Stimulated activated CD4-positive, alpha-beta T cell treated with anti-CD3 and anti-CD28 coated beads, Interleukin-1b, Interleukin-23, amount 100 ng/mL, for 48 hours (primary cell): ENCODE measurements at regions not wholly inside any gene's neighbourhood (a gene's known extent, or its start where the extent isn't known, plus 50 kb on each side); places are given as distances from the start of the nearest gene placed in this dataset.

Source experiments
- DNase-seq: peaks from one replicate; pipeline ENCODE4 v3.0.0-alpha.2; 2020

DNA sequence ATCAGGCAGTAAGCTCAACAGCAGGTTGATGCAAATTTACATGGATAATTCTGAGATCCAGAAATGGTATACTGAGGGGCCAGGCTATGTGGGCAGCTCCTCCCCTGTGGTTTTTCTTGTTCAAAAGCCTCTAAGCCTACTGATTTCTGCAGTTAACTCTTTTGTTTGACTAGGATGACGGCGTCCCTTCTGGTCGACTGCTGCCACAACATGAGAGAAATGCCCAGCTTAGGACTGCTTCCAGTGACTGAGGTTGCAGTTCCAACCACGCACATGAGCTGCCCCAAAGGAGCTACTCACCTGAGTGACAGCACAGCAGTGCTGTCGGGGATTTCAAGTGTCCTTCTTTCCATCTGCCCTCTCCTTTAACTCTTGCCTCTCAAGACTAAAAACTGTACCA is 973.0 kb upstream of the GHITM start:
- no peak for DNase-seq

DNA sequence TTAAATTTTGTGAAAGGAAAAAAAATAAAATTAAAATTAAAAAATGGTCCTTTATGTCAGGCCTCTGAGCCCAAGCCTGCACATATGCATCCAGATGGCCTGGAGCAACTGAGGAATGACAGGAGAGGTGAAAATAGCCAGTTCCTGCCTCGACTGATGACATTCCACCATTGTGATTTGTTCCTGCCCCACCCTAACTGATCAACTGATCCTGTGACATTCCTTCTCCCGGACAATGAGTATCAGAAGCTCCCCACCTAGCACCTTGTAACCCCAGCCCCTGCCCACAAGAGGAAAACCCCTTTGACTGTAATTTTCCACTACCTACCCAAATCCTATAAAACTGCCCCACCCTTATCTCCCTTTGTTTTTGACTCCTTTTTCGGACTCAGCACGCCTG is 972.2 kb upstream of the GHITM start:
- DNase-seq, result no peak

DNA sequence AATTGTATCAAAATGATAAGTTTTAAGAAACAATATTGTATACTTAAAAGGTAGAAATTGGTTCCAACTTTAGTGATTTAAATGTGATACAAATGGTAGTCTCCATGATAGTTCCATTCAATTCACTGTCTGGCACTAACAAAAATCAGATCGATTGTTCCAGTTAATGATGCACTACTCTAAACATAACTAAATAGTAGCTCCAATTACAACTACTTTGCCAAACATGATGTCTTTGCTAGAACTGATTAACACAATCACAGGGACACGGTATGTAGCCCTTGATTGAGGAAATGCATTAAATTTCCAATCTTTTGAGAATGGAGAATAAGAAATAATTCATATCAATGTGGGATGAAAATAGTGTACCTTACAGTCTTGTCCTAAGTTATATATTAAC is 962.4 kb upstream of the GHITM start:
- DNase-seq, result no peak

DNA sequence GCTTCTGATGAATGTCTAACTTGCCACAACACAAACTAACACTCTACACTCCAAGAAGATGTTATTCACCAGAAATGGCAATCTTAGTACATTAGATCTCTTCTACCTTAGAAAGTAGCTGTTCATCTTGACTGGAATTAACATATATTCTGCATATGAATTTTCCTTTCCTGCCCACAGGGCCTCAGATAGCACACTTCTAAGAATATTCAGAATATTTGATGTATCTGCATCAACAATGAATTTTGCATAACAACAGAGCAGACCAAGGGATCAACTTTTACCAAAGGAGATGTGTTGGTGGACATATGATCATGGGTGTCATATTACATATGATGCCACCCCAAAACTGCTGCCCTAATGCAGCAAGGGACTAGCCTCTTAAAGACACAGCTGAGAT is 960.8 kb upstream of the GHITM start:
- no peak for DNase-seq

DNA sequence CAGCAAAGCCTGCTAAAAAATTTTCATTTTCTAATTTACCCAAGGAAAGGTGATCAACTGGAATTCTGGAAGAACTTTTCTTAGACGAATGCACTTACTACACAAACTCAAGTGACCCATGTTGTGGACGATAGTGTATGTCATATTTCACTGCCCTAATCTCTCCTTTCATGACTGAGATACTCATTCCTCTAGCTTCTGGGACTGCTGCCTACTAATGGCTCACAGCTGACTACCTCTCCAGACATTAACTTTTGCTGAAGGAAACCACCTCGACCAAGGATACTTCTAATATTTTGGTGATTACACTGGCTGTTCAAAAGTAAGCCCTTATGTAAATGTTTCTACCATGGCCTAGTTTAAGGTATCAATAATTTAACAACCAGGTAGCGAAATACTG is 959.9 kb upstream of the GHITM start:
- no peak for DNase-seq

DNA sequence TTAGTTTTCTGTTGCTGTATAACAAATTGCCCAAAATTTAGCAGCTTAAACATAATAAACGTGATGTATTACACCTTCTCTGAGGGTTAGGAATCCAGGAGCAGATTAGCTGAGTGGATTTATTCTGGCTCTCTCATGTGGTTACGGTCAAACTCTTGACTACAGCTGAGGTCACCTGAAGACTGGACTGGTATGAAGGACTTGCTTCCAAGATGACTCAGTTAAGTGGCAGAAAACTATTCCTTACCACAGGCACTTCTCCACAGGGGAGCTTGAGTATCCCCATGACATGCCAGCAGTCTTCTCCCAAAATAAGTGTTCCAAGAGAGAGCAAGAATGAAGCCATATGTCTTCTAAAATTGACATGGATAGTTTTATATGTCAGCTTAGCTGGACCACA is 957.2 kb upstream of the GHITM start:
- DNase-seq, result no peak

DNA sequence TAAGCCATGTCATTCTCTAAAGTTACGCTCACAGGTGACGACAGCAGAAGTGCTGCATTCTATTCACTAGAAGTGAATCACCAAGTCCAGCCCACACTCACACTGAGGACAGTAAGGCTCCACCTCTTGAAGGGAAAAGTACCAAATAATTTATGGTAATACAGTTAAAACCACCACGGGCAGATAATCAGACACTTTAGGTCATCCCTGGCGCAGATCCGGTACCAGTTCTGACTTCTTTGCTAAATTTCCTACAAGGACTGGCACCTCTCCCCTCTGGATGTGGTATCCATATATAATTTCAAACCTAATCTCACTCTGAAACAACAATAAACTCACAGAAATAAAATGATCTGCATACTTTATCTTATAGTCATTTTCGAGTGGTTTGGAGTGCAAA is 954.7 kb upstream of the GHITM start:
- no peak for DNase-seq

DNA sequence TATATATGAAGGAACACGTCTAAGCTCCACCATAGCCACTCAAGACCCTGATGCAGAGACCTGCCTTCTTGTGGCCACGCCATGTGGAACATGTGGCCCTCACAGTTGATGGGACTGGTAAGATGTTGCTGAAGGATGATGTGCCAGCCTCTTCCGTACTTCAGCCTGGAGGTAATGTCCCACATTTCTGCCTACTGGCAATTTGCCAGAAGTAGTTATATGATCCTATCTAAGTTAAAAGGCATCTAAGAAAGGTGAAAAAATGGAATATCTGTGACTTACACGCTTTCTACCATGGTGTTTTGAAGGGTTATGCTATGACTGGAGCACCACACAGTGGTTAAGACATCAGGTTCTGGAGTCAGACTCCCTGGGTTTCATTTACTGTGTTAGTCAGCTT is 948.7 kb upstream of the GHITM start:
- no peak for DNase-seq

DNA sequence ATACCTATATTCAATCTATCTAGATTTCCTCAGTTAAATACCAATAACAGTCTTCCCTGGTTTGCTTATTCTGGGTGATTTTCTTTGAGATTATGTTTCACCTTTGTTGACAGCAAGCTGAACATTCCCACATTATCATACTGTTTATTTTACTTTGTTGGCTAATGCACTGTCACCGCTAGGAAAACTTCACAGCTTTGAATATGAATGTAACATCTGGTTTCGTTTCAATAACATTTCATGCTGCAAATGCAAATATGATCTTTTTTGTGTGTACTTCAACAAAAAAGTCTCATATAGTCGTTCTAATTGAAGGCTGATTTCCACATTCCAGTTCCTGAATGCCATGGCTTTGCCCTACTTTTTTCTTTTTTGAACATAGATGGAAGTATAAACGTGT is 946.3 kb upstream of the GHITM start:
- DNase-seq, result no peak

DNA sequence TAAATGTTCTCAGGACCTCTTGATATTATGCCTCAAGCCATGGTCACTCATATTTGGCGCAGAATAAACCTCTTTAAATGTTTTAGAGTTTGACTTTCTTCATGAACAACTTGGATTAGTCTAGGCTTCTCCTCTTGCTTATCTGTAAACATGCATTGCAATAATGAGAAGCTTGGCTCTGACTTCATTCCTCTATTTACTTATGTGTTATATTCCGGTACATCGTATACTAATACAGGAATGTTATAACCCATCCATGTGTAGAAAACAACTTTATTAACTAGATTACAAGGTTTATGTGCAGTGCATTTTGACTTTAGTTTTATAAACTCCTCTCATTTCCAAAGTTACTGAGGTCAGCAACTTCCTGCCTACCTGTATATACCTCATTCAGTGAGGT is 944.3 kb upstream of the GHITM start:
- no peak for DNase-seq

DNA sequence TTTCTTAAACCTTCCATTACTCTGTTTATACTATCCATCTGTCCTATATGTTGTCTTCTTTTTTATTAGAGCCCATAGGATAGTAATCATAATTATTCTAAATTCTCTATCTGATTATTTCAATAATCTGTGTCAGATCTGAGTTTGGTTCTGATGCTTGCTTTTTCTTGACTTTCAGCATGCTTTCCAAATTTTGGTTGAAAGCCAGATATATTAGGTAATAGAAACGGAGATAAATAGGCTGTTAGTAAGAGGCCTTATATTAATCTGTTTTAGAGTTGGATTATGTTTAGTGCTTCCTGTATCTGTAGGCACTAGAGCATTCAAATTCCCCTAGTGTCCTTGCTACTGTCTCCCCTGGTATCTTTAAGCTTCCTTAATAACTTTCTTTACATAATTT is 939.9 kb upstream of the GHITM start:
- no peak for DNase-seq

DNA sequence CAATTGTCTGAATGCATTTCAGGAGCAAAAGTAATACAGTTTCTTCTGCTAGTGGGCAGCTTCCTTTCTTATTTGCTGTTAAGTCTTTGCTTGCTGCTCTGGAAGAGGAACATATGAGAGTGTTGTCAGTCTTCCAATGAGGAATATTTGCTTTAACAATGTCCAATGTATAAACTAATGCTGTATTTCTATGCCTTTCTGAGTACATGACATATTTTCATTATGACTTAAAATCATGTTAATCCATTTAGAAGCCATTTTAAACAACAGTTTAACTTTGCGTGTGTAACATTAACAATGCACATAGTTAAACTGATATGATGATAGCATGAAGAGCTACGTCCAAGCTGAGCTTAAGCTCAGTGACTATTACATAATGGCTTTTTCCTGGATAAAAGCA is 933.4 kb upstream of the GHITM start:
- DNase-seq, result no peak

DNA sequence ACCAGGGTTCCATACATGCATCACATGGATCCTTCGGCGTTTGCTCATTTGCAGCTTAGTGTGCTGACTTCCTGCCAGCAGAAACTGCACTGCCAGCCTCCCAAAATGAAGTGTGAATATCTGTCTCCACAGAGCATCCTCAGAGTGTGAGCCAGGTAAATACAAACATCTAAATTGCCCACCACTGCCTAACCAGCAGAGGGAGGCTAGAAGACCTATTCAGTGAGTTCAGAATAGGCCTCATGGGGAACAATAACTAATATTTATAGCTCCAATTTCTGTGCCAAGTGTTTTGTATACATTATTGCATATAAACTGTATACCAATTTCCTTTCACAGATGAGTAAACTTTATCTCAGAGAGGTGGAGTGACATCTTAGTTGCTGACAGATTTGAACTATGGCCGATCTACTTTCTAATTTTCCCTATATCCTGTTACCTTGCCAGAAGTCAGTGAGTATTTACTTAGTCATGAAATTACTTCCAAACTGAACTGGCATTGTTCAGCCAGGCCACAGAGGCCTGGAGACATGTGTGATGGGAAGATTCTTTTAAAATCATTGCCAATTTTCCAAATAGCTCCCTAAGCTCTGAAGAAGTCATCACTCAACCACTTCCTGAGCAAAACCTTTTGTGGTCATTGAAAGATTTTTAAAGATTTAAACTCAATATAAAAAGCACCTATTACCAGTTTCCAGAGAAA is 926.5 kb upstream of the GHITM start:
- DNase-seq, result no peak

DNA sequence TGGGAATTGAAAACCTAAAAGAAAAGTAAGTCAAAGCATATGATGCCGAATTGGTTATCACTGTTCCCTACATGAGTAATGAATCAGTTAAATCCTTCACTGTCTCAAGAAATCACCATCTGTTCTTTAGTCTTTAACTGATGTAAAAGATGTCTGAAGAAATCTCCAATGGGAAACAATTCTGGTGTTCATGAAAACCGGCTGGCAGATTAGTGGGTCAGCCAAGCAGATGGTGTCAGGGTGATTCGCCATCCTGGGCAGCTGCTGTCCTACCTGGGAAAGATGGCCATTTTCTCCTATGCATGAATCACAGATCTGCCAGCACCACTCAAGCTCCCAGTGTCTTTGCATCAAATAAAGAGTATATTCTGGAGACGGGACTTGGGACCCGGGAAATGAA is 925.2 kb upstream of the GHITM start:
- DNase-seq, result no peak

DNA sequence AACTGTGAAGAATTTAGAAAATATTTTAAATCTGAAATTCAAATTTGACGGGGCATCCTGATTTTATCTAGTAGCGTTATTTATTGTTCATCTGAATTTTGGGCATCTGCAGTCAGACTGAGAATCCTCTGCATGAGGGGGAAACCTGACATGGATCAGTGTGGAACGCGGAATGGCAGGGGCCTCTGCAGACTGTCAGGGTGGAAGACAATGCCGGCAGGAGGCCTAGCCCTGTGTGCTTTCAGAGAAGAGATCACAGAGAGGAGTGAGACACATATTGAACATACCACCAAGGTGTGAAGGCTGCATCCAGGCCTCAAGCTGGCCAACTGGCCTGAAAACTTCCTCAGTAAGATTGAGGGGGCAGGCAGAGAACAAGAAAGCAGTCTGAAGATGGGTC is 921.1 kb upstream of the GHITM start:
- DNase-seq, result no peak

DNA sequence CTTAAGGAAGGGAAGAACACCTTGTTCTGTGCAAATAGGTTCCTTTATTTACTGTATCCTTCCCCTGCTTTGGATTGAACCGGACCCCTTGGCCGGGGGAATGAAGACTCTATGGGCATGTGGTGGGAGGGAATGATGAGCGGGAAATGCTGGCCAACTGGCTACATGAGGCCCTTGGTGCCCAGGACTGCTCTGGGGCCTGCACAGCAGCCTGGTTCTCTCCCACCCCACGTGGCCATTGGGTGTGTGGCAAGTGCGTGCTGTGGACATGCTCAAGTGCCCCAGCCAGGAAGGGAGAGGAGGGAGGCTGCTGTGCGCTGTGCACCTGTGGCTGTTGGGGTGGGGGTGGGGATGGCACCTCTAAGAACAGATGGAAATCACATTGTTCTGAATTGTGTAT is 917.0 kb upstream of the GHITM start:
- no peak for DNase-seq

DNA sequence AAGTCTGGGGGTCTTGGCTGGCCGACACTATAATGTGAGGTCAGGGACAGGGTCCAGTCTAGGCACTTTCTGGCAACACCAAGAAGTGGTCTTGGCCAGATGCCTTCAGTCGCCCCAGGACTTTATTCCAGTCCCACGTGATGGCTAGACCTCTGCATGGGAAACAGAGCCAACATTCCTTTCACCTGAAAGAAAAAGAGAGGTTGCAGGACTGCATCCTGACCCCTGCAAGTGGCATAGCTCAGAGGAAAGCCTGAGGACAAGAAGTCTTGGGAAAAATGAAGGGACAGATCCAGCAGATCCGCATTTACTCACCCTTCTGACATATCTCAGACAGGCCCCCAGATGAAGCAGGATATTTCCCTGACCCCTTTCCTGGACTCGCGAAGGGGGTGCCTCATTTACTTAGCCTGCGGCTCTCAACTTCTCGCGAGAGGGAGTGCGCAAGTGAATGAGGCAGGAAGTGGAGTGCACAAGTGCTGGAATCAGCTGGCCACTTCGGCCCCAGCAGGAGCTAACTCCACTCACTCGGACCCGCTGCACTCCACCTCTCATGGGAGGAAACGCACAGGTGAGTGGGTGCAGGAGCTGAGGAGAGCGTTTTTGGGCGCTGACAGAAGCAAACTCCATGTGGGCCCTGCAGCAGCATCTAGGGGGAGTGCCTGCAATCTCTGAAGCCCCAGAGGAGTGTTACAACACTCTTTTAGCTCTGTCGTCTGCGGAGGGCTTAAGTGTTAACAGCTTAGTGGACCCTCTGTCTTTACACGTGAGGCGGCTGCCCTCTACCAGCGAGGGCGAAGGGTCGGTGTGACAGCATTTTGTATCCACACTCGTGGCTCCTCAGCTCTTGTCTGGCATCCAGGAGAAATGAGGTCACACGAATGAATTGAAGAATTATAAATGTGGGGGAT is 916.2 kb upstream of the GHITM start:
- no peak for DNase-seq

DNA sequence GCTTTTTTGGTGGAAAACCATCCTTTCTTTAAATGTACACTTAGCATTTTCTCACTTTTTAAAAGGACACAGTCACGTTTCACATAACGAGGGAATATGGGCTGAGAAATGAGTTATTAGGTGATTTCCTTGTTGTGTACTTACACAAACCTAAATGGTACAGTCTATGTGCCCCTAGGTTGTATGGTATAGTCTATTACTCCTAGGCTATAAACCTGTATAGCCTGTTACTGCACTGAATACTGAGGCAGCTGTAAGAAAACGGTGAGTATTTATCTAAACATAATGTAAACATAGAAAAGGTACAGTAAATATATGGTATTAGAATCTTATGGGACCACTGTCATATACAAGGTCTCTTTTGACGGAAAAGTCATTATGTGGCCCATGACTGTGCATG is 913.5 kb upstream of the GHITM start:
- no peak for DNase-seq

DNA sequence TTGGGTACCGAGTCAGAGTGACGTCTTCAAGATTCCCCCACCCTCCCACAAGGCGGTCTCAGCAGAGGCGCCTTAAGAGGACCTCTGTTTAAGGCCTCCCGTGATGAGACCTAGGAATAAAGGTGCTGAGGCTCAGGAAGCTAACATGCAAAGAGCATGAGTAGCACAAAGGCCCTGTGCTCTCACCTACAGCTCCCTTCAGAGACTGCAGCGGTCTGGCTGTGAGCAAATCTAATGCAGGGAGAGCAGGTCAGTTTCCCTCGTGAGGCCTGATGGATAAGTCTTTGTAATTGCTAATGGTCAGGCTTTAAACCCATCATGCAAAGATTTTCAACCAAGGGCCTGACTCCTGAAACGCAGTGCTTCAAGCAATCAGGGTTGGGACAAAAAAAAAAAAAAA is 909.3 kb upstream of the GHITM start:
- DNase-seq, result no peak

DNA sequence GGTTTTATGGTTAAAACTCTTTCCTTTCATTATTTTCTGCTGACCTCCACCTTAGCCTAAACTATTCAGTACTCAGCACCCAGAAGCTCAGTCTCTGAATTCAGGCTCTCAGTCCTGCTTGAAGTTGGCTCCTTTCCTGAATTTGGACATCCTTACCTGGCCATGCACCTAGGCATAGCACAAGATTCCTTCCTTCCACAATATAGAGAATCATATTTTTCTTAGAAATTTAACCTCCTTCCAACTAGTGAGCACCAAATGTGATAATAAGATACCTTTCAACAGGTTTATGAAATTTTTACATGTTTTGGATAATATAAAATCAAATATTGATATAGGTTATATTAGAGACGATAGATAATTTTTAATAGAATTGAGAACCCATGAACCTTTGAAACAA is 905.6 kb upstream of the GHITM start:
- no peak for DNase-seq

DNA sequence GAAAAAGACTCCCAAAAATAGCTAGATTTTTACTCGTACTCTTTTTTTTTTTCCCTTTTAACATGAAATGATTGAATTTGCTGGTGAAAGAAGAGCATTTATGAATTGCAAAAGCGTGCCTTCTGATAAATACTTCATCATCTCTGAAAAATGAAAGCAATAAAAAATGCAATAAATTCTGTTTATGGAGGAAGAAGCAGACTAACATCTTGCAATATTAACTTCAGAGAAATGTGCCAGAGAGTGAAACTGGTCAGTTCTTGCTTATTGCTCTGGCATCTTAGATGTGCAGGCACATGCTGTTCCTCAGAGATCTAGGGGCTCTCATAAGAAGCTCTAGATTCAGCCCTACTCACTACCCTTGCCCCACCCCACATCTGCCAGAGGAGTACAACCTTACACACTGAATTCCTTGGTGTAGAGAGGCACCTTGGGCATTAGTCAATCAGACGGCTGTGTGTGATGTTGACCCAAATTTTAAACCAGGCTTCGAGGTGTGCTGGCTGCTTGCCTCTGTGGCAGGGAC is 891.1 kb upstream of the GHITM start:
- no peak for DNase-seq

DNA sequence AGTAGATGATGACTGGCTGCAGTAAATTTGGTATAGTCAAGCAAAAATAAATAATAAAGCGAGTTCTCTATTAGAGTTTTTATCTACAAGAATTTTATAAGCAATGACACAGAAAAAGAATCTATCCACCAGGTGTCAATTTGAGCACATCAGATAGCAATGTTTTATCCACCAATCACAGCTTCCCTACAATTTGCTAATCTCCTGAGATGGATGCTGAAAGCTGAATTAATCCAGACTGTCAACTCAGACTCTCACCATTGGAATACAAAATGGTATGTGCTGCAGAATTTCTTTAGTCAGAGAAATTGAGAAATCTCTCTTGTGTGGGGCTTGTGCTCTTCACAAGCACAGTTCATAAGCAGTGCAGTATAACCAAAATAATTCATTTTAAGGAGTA is 888.9 kb upstream of the GHITM start:
- no peak for DNase-seq

DNA sequence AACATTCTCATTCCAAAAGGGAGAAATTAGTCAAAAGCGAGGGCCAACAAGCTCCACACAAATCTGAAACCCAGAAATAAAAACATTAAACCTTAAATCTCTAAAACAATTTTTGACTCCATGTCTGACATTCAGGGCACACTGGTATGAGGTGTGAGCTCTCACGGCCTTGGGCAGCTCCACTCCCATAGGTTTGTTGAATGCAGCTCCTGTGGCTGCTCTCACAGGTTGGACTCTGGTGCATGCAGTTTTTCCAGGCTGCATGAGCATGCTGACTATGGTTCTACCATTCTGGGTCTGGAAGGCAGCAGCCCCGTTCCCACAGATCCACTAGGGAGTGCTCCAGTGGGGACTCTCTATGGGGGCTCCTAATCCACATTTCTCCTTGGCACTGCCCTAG is 887.1 kb upstream of the GHITM start:
- DNase-seq, result no peak

DNA sequence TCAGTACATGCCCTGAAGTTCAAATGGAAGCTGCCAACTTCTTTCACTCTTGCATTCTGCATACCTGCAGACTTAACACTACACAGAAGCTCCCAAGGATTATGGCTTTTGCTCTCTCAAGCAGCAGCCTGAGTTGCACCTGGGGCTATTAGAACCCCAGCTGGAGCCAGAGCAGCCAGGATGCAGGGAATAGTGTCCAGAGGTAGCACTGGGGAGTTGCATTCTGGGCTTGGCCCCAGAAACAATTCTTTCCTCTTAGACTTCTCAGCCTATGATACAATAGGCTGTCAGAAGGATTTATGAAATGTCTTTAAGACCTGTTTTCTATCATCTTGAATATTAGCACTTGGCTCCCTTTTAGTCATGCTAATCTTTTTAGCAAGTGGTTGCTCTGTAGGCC is 886.7 kb upstream of the GHITM start:
- no peak for DNase-seq
